HL-60 (cell line): ENCODE measurements at regions not wholly inside any gene's neighbourhood (a gene's known extent, or its start where the extent isn't known, plus 50 kb on each side); places are given as distances from the start of the nearest gene placed in this dataset.

Experiments used
- GABPA ChIP-seq: IDR thresholded peaks from 2 replicates; pipeline ENCODE4 v1.6.1; 2012; ENCODE audit warnings: low read depth
- POLR2AphosphoS5 ChIP-seq: IDR thresholded peaks from 2 replicates; pipeline ENCODE4 v1.6.1; 2012; ENCODE audit warnings: low read depth
- TF ChIP-seq, protein P1 (sequence below): IDR thresholded peaks from one replicate; pipeline ENCODE4 v1.5.1; 2011; ENCODE audit warnings: low read length, control low read depth, inconsistent platforms; ENCODE audit not compliant: insufficient read depth
- TF ChIP-seq, protein P2 (sequence below): IDR thresholded peaks from 2 replicates; pipeline ENCODE4 v1.6.1; 2012; ENCODE audit warnings: low read depth; ENCODE audit not compliant: insufficient replicate concordance

DNA sequence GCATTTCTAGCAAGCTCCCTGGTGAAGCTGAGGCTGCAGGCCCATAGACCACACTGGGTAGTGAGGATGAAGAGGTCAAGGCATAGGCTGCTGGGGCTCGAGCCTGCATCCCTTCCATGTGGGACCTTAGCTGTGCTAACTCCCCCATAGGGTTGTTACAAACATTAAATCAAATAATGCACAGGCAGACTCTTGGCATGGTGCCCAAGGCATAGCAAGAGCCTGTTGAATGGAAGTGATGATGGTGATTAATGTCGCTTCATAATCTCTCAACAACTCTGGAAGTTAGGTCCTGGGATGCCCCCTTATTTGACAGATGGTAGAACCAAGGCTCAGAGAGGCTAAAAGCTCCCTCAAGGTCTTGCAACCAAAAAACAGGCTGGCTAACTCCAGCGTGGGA lies 283.9 kb upstream of the EEF2KMT start:
- TF ChIP-seq, protein P1, sequence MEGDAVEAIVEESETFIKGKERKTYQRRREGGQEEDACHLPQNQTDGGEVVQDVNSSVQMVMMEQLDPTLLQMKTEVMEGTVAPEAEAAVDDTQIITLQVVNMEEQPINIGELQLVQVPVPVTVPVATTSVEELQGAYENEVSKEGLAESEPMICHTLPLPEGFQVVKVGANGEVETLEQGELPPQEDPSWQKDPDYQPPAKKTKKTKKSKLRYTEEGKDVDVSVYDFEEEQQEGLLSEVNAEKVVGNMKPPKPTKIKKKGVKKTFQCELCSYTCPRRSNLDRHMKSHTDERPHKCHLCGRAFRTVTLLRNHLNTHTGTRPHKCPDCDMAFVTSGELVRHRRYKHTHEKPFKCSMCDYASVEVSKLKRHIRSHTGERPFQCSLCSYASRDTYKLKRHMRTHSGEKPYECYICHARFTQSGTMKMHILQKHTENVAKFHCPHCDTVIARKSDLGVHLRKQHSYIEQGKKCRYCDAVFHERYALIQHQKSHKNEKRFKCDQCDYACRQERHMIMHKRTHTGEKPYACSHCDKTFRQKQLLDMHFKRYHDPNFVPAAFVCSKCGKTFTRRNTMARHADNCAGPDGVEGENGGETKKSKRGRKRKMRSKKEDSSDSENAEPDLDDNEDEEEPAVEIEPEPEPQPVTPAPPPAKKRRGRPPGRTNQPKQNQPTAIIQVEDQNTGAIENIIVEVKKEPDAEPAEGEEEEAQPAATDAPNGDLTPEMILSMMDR, result no peak
- TF ChIP-seq GABPA, result no peak
- TF ChIP-seq, protein P2, sequence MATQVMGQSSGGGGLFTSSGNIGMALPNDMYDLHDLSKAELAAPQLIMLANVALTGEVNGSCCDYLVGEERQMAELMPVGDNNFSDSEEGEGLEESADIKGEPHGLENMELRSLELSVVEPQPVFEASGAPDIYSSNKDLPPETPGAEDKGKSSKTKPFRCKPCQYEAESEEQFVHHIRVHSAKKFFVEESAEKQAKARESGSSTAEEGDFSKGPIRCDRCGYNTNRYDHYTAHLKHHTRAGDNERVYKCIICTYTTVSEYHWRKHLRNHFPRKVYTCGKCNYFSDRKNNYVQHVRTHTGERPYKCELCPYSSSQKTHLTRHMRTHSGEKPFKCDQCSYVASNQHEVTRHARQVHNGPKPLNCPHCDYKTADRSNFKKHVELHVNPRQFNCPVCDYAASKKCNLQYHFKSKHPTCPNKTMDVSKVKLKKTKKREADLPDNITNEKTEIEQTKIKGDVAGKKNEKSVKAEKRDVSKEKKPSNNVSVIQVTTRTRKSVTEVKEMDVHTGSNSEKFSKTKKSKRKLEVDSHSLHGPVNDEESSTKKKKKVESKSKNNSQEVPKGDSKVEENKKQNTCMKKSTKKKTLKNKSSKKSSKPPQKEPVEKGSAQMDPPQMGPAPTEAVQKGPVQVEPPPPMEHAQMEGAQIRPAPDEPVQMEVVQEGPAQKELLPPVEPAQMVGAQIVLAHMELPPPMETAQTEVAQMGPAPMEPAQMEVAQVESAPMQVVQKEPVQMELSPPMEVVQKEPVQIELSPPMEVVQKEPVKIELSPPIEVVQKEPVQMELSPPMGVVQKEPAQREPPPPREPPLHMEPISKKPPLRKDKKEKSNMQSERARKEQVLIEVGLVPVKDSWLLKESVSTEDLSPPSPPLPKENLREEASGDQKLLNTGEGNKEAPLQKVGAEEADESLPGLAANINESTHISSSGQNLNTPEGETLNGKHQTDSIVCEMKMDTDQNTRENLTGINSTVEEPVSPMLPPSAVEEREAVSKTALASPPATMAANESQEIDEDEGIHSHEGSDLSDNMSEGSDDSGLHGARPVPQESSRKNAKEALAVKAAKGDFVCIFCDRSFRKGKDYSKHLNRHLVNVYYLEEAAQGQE, result no peak
- no peak for TF ChIP-seq POLR2AphosphoS5
